AG04449 (cell line): ENCODE measurements at regions not wholly inside any gene's neighbourhood (a gene's known extent, or its start where the extent isn't known, plus 50 kb on each side); places are given as distances from the start of the nearest gene placed in this dataset.

Source experiments
- CTCF ChIA-PET: fragments of 350-600 bp; formaldehyde crosslinking; extraction: SDS; loops from one replicate; lab custom pipeline; 2021; ENCODE audit warnings: antibody characterized with exemption; lab: Yijun Ruan, JAX
- POLR2A ChIA-PET: fragments of 400-600, 350-600 bp; formaldehyde crosslinking; extraction: SDS; loops from one replicate; lab custom pipeline; 2020; ENCODE audit warnings: antibody characterized with exemption, inconsistent platforms; lab: Yijun Ruan, JAX
- DNase-seq: peaks from one replicate; pipeline ENCODE4 v3.0.0-alpha.2; 2010; ENCODE audit warnings: low read depth, low spot score
- H3K4me3 ChIP-seq: 2 replicates; pipeline ENCODE4 v1.5.1; 2011; ENCODE audit warnings: low read depth, mild to moderate bottlenecking, control low read depth, low read length
- TF ChIP-seq, protein P1 (sequence below): IDR thresholded peaks from one replicate; pipeline ENCODE4 v1.5.1; 2011; ENCODE audit warnings: mild to moderate bottlenecking, moderate library complexity, low read length, control low read depth, inconsistent platforms; ENCODE audit not compliant: insufficient read depth; ENCODE audit errors: missing control alignments

DNA sequence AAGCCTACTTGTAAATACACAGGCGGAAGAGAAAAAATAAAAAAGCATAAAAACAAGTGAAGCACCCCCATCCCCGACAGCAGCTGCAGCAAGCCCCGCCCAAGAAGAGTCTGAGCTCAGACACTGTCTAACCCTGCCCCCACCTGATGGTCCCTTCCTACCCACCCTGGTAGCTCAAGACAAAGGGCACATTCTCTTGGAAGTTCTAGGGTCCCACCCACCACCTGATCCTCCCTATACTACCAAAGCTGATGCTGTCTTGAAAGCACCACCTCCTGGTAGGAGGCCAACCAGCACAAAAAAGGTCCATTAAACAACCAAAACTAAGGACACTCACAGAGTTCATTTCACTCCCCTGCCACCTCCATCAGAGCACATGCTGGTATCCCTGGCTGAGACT is 308.2 kb downstream of the KLHL13 start:
- CTCF ChIA-PET = no interaction called here
- DNase-seq = no peak
- POLR2A ChIA-PET = no interaction called here
- no peak overlapping the region for H3K4me3 ChIP-seq
- TF ChIP-seq, protein P1, sequence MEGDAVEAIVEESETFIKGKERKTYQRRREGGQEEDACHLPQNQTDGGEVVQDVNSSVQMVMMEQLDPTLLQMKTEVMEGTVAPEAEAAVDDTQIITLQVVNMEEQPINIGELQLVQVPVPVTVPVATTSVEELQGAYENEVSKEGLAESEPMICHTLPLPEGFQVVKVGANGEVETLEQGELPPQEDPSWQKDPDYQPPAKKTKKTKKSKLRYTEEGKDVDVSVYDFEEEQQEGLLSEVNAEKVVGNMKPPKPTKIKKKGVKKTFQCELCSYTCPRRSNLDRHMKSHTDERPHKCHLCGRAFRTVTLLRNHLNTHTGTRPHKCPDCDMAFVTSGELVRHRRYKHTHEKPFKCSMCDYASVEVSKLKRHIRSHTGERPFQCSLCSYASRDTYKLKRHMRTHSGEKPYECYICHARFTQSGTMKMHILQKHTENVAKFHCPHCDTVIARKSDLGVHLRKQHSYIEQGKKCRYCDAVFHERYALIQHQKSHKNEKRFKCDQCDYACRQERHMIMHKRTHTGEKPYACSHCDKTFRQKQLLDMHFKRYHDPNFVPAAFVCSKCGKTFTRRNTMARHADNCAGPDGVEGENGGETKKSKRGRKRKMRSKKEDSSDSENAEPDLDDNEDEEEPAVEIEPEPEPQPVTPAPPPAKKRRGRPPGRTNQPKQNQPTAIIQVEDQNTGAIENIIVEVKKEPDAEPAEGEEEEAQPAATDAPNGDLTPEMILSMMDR = no peak

GRCh38 chrX:117803463-117803862 is 313.1 kb downstream of the KLHL13 start:
- TF ChIP-seq, protein P1 = no peak
- ChIA-PET POLR2A (no interaction called here), CTCF (no interaction called here)
- no peak overlapping the region for H3K4me3 ChIP-seq
- DNase-seq = no peak

GRCh38 chrX:117788339-117788738 is 328.3 kb downstream of the KLHL13 start:
- H3K4me3 ChIP-seq = no peak overlapping the region
- TF ChIP-seq, protein P1 = no peak
- ChIA-PET CTCF (no interaction called here), POLR2A (no interaction called here)
- DNase-seq = no peak

GRCh38 chrX:117771384-117771783 is 345.2 kb downstream of the KLHL13 start:
- H3K4me3 ChIP-seq = no peak overlapping the region
- CTCF ChIA-PET = no interaction called here
- POLR2A ChIA-PET = no interaction called here
- TF ChIP-seq, protein P1 = no peak
- no peak for DNase-seq

DNA sequence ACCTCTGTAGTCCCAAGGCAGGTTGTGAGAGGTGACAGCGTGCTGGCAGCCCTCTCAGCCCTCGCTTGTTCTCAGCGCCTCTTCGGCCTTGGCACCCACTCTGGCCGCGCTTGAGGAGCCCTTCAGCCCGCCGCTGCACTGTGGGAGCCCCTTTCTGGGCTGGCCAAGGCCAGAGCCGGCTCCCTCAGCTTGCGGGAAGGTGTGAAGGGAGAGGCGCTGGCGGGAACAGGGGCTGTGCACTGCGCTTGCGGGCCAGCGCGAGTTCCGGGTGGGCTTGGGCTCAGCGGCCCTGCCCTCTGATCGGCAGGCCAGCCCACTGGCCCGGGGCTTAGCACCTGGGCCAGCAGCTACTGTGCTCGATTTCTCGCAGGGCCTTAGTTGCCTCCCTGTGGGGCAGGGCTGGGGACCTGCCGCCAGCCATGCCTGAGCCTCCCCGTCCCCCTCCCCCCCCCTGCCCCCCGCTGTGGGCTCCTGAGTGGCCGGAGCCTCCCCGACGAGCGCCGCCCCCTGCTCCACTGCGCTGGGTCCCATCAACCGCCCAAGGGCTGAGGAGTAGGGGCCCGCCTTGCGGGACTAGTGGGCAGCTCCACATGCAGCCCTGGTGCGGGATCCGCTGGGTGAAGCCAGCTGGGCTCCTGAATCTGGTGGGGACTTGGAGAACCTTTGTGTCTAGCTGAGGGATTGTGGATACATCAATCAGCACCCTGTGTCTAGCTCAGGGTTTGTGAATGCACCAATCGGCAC is 347.6 kb downstream of the KLHL13 start:
- ChIA-PET POLR2A (no interaction called here), CTCF (no interaction called here)
- TF ChIP-seq, protein P1 = no peak
- no peak for DNase-seq
- H3K4me3 ChIP-seq = no peak overlapping the region

DNA sequence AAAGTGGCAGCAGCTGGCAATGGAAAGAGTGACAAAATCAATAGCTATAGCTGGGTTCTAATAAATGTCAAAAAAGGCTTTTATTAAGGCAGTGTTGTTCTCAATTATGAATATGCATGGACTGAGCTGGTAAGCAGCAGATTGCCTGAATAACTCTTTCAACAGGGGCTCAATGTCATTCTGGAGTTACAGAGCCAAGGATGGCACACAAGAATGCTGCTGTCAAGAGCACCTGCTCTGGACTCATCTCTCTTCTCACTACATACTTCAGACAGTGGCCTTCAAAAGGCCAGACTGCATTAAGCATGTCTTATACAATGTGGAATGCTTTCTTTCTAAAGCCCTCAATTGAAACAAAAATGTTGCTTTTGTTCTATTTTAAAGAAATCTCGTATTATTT is 351.4 kb downstream of the KLHL13 start:
- no peak overlapping the region for H3K4me3 ChIP-seq
- ChIA-PET POLR2A (no interaction called here), CTCF (no interaction called here)
- TF ChIP-seq, protein P1 = no peak
- no peak for DNase-seq
